GM18505 (cell line): ENCODE measurements at regions not wholly inside any gene's neighbourhood (a gene's known extent, or its start where the extent isn't known, plus 50 kb on each side); places are given as distances from the start of the nearest gene placed in this dataset.

Experiments
- ATAC-seq: cut with Tn5 transposase; IDR thresholded peaks from one replicate; pipeline ENCODE4 v1.9.1; 2021; ENCODE audit not compliant: unreplicated experiment
- POLR2A ChIP-seq: IDR thresholded peaks from 4 replicates; pipeline ENCODE4 v1.6.1; 2011; ENCODE audit warnings: borderline replicate concordance; ENCODE audit not compliant: insufficient read depth, insufficient read length; ENCODE audit errors: extremely low read depth

DNA sequence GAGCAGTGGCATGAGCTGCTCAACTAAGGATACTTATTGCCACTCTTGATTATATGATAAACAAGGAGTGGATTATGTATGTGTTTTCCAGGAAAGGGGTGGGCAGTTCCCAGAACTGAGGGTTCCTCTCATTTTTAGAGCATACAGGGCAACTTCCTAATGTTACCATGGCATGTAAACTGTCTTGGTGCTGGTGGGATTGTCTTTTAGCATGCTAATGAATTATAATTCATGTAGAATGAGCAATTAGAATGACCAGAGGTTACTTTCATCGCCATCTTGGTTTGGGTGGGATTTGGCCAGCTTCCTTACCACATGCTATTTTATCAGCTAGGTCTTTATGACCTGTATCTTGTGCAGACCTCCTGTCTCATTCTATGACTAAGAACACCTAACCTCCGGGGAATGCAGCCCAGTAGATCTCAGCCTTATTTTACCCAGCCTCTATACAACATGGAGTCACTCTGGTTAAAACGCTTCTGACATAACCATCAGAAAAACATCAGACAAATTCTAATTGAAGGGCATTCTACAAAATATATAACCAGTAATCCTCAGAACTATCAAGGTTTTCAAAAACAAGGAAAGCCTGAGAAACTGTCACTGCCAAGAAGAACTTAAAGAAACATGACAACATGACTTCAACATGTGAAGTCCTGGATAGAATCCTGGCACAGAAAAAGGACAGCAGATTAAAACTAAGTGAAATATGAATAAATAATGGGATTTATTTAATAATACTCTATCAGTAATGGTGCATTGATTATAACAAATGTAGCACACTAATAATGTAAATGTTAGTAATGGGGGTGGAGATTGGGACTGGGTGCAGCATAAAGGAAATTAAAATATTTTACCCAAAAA lies 365.0 kb downstream of the SEMA3D start:
- ATAC-seq: no peak
- no peak for TF ChIP-seq POLR2A

DNA sequence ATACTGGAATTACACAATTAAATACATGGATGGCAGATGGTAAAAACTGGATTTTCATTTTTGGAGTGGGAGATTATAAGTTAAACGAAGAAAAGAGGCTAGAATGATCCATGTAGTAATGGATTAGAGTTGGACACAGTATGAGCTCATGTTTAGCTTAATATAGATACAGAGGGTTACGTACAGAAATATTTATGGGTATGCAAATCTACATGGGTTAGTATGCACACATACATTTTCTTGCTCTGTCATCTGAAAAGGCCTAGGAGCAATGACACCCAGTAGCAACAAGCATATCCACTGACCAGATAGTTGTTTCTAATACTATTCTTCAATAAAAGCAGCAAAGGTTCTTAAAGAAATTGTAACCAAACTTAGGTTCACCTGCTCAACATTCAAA lies 366.4 kb downstream of the SEMA3D start:
- ATAC-seq: no peak
- TF ChIP-seq POLR2A: no peak

- no peak for ATAC-seq
- TF ChIP-seq POLR2A: no peak
Measured at GRCh38 chr7:84817016-84817415, 369.8 kb downstream of the SEMA3D start.

DNA sequence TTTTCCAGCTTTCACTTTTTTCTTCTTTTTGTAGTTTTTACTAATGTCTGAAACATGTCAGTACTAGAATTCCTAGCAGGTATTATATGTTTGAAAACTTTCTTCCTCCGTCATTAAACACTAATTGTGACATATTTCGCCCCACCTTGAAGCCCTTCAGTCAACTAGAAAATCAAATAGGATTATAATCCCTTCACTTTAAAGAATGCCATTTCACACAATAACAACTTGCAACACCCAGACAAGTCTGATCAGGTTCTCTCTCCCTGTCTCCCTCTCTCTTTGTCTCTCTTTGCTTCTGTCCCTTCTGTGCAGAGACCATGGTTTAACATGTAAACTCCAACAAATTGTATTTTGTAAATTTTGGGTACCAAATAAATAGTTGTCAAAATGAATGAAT lies 373.5 kb downstream of the SEMA3D start:
- no peak for TF ChIP-seq POLR2A
- ATAC-seq: no peak

DNA sequence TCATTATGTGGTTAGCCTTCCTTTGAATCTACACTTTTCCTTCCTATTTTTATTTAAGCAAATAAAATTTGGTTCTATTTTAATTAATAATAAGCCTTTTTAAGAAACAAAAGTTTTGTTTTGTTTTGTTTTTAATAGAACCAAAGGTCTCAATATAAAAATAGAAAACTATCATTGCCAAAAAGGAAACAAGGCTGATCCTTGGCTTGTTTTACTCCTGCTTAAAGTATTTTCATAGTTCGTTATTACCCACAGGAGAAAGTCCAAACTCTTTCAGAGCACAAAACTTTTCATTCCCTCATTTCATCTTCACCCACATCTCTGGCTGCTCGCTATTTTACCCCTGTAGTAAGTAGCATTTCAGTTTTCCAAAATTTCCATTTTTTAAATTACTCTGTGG lies 374.8 kb downstream of the SEMA3D start:
- no peak for ATAC-seq
- TF ChIP-seq POLR2A: no peak

GRCh38 chr7:84811362-84811761 lies 375.5 kb downstream of the SEMA3D start:
- ATAC-seq: no peak
- TF ChIP-seq POLR2A: no peak

DNA sequence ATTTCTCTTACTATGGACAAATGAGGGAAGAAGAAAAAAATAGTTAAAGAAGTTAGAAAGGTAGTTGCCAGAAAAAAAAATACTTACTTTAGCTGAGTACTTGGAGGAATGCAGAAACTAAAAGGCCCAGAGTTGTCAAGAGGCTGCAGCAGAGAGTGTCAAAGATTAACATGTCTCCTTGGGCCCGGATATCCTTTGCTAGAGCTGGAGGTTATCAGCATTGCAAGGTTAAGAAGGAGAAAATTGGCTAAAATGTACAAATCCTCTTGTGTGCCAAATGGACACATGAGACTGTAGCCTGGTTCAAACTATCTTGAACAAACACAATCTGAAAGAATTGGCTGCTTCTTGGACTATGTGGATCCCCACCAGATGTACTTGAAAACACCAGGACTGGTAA lies 377.0 kb downstream of the SEMA3D start:
- no peak for TF ChIP-seq POLR2A
- no peak for ATAC-seq

- no peak for ATAC-seq
- no peak for TF ChIP-seq POLR2A
Measured at GRCh38 chr7:84803979-84804378, 382.9 kb downstream of the SEMA3D start.

- ATAC-seq: no peak
Measured at GRCh38 chr7:84801396-84801795, 385.5 kb downstream of the SEMA3D start.

DNA sequence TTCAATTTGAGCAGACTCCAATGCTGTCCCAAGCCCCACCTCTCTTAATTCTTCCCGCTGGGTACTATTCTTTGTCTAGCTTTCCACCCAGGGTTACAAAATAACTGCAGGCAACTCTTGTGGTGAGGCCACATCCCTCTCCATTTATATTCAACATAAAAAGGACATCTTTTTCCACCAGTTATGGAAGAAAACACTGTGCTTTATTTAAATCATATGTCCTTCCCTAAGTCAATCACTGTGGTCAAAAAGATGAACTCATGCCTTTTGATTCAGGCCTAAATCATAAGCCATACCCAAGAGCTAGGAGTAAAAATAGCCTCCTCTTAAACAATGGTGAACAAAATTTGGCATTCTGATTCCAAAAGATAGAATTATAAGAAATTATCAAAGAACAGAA lies 386.0 kb downstream of the SEMA3D start:
- no peak for TF ChIP-seq POLR2A
- no peak for ATAC-seq

More at GRCh38 chr7:84801396-84801795, 385.5 kb downstream of the SEMA3D start:
- no peak for TF ChIP-seq POLR2A

DNA sequence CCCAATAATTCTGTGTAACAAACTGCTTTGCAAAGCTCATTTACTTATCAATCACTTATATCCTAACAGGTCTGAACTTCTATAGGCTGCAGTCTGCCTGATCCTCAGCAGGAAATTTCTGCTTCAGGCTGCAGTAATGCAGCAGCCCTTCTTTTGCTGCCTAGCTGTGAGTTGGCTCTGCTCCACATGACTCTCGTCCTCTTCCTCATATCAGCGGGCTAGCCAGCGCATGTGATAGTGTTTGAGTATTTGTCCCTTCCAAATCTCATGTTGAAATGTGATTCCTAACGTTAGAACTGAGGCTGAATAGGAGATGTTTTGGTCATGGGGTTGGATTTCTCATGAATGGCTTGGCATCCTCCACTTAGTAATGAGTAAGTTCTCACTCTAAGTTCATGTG lies 387.8 kb downstream of the SEMA3D start:
- no peak for ATAC-seq
- no peak for TF ChIP-seq POLR2A

GRCh38 chr7:84792231-84792893 lies 394.5 kb downstream of the SEMA3D start:
- TF ChIP-seq POLR2A: no peak
- ATAC-seq: no peak

GRCh38 chr7:84790882-84791281 lies 396.0 kb downstream of the SEMA3D start:
- no peak for TF ChIP-seq POLR2A

GRCh38 chr7:84786073-84786472 lies 400.8 kb downstream of the SEMA3D start:
- no peak for ATAC-seq
- TF ChIP-seq POLR2A: no peak

More at GRCh38 chr7:84790882-84791281, 396.0 kb downstream of the SEMA3D start:
- no peak for ATAC-seq
